ENCODE measurements at regions not wholly inside any gene's neighbourhood (a gene's known extent, or its start where the extent isn't known, plus 50 kb on each side); places are given as distances from the start of the nearest gene placed in this dataset.

GRCh38 chr13:40064154-40065097 is 409.0 kb downstream of the COG6 start:
- no peak for TF ChIP-seq JUNB (IDR thresholded peaks at IDR 0.05; ENCODE audit: unreplicated experiment)
- no peak for TF ChIP-seq REST (IDR thresholded peaks at IDR 0.05; ENCODE audit: unreplicated experiment)
- no peak for TF ChIP-seq CTCF (conservative IDR thresholded peaks at IDR 0.05; ENCODE audit: low read depth in 2 of 2)
- no peak for TF ChIP-seq POLR2AphosphoS5 (IDR thresholded peaks at IDR 0.05; ENCODE audit: low read depth)
- no peak for TF ChIP-seq ZNF114 (CRISPR knock-in tag; IDR thresholded peaks at IDR 0.05)
- TF ChIP-seq ETS1 (IDR thresholded peaks at IDR 0.05) = no peak
- TF ChIP-seq EZH2phosphoT487 (IDR thresholded peaks at IDR 0.05; ENCODE audit: unreplicated experiment) = no peak
- no peak for TF ChIP-seq EZH2 (IDR thresholded peaks at IDR 0.05; ENCODE audit: low read depth, unreplicated experiment)
- no peak for TF ChIP-seq STAT1 (IDR thresholded peaks at IDR 0.05; ENCODE audit: unreplicated experiment)

All from GM23338 (cell line).